ENCODE measurements at regions not wholly inside any gene's neighbourhood (a gene's known extent, or its start where the extent isn't known, plus 50 kb on each side); places are given as distances from the start of the nearest gene placed in this dataset.

DNA sequence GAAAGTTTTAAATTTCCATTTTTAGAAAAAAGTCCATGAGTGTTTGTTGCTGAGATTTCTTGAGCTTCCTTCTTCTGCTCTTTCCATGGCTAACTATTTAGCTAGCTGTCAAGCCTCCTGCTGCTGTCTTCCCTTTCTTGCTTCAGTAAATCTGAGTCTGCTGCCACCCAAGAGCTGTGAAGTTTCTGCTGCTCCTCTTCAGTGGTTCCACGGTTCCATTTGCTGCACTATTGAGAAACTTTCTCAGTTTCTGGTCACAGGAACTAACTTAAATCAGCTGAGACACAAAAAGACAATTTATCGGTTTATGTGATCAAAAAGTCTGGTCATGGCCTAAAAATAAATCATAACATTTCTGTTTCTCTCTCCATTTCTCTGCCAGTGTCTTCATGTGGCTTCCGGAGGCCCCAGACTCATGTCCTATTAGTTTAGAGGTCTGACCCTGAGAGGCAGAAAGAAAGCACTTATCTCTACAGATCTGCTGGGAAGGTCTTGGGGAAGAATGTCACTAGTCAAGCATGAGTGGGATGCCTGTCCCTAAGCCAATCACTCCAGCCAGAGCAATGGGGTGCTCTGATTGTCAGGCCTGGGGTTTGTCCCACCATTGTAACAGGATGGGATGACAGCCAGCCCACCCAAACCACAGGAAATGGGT lies 73.0 kb upstream of the ARL4C start:
- TF ChIP-seq, protein P1, sequence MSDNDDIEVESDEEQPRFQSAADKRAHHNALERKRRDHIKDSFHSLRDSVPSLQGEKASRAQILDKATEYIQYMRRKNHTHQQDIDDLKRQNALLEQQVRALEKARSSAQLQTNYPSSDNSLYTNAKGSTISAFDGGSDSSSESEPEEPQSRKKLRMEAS (IDR thresholded peaks at IDR 0.05), result no peak
- TF ChIP-seq FOXM1 (IDR thresholded peaks at IDR 0.05; ENCODE audit: borderline replicate concordance, low read depth) (no peak), TEAD4 (IDR thresholded peaks at IDR 0.05) (no peak), EP300 (IDR thresholded peaks at IDR 0.05; ENCODE audit: borderline replicate concordance) (no peak), ZBTB7A (IDR thresholded peaks at IDR 0.05; ENCODE audit: low read depth) (no peak), YY1 (IDR thresholded peaks at IDR 0.05; ENCODE audit: low read depth) (no peak), EGR1 (IDR thresholded peaks at IDR 0.05) (no peak), CREB1 (IDR thresholded peaks at IDR 0.05; ENCODE audit: low read depth) (no peak), NFIC (IDR thresholded peaks at IDR 0.05) (no peak), CEBPB (IDR thresholded peaks at IDR 0.05) (no peak), RAD21 (IDR thresholded peaks at IDR 0.05; ENCODE audit: low read depth) (no peak), TAF1 (IDR thresholded peaks at IDR 0.05; ENCODE audit: low read depth) (no peak), TCF12 (IDR thresholded peaks at IDR 0.05; ENCODE audit: low read depth) (no peak)
- TF ChIP-seq, protein P2, sequence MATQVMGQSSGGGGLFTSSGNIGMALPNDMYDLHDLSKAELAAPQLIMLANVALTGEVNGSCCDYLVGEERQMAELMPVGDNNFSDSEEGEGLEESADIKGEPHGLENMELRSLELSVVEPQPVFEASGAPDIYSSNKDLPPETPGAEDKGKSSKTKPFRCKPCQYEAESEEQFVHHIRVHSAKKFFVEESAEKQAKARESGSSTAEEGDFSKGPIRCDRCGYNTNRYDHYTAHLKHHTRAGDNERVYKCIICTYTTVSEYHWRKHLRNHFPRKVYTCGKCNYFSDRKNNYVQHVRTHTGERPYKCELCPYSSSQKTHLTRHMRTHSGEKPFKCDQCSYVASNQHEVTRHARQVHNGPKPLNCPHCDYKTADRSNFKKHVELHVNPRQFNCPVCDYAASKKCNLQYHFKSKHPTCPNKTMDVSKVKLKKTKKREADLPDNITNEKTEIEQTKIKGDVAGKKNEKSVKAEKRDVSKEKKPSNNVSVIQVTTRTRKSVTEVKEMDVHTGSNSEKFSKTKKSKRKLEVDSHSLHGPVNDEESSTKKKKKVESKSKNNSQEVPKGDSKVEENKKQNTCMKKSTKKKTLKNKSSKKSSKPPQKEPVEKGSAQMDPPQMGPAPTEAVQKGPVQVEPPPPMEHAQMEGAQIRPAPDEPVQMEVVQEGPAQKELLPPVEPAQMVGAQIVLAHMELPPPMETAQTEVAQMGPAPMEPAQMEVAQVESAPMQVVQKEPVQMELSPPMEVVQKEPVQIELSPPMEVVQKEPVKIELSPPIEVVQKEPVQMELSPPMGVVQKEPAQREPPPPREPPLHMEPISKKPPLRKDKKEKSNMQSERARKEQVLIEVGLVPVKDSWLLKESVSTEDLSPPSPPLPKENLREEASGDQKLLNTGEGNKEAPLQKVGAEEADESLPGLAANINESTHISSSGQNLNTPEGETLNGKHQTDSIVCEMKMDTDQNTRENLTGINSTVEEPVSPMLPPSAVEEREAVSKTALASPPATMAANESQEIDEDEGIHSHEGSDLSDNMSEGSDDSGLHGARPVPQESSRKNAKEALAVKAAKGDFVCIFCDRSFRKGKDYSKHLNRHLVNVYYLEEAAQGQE (IDR thresholded peaks at IDR 0.05; ENCODE audit: low read depth), result no peak
- TF ChIP-seq, protein P3, sequence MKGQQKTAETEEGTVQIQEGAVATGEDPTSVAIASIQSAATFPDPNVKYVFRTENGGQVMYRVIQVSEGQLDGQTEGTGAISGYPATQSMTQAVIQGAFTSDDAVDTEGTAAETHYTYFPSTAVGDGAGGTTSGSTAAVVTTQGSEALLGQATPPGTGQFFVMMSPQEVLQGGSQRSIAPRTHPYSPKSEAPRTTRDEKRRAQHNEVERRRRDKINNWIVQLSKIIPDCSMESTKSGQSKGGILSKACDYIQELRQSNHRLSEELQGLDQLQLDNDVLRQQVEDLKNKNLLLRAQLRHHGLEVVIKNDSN (IDR thresholded peaks at IDR 0.05), result no peak

DNA sequence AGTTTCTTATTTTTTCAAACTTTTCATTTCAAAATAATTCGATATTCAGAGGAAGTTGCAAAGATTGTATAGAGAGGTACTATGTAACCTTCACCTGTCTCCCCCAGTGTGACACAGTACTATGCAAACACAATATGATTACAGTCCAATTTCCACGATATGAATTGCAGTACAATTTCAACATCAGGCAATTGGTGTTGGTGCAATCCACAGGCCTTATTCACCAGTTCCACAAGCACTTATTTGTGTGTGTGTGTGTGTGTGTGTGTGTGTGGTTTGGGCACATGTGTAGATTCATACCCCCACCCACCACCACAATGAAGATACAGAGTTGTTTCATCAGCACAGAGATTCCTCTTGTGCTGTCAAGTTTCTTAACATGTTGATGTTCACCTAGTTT lies 69.7 kb upstream of the ARL4C start:
- TF ChIP-seq, protein P3 (IDR thresholded peaks at IDR 0.05), result no peak
- no peak for TF ChIP-seq NFIC (IDR thresholded peaks at IDR 0.05)
- TF ChIP-seq TEAD4 (IDR thresholded peaks at IDR 0.05), result no peak
- TF ChIP-seq CREB1 (IDR thresholded peaks at IDR 0.05; ENCODE audit: low read depth), result no peak
- TF ChIP-seq EP300 (IDR thresholded peaks at IDR 0.05; ENCODE audit: borderline replicate concordance), result no peak
- TF ChIP-seq YY1 (IDR thresholded peaks at IDR 0.05; ENCODE audit: low read depth), result no peak
- no peak for TF ChIP-seq TAF1 (IDR thresholded peaks at IDR 0.05; ENCODE audit: low read depth)
- TF ChIP-seq CEBPB (IDR thresholded peaks at IDR 0.05), result no peak
- TF ChIP-seq, protein P1 (IDR thresholded peaks at IDR 0.05), result no peak
- TF ChIP-seq RAD21 (IDR thresholded peaks at IDR 0.05; ENCODE audit: low read depth), result no peak
- TF ChIP-seq ZBTB7A (IDR thresholded peaks at IDR 0.05; ENCODE audit: low read depth), result no peak
- TF ChIP-seq, protein P2 (IDR thresholded peaks at IDR 0.05; ENCODE audit: low read depth), result no peak
- TF ChIP-seq FOXM1 (IDR thresholded peaks at IDR 0.05; ENCODE audit: borderline replicate concordance, low read depth), result no peak
- no peak for TF ChIP-seq EGR1 (IDR thresholded peaks at IDR 0.05)
- TF ChIP-seq TCF12 (IDR thresholded peaks at IDR 0.05; ENCODE audit: low read depth), result no peak

DNA sequence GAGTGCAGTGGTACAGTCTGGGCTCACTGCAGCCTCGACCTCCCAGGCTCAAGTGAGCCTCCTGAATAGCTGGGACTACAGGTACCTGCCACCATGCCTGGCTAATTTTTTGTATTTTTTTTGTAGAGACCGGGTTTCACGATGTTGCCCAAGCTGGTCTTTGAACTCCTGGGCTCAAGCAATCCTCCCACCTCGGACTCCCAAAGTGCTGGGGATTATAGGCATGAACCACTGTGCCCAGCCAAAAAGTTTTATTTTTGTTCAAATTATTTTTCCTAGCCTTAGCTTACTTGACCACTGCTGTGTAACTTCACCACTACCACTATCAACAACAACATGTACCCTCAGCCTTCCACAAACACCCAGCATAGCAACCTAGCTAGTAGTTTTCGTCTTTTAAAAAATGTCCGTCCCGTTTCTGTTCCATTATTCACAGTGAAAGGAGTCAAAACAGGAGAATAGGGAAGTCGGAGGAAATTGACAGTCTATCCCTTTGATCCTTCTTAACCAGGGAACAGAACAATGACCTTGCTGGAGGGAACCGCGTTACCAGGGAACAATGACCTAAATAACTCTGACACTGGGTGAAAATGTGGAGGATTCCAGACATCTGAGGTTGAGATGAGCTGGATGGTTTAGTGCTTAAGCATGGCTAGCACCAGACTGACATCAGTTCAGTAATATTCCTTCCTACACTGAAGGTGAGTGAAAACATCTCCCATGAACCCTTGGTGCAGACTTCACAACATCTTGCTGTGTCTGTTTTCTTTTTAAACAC lies 69.2 kb upstream of the ARL4C start:
- TF ChIP-seq ZBTB7A (IDR thresholded peaks at IDR 0.05; ENCODE audit: low read depth) (no peak), CEBPB (IDR thresholded peaks at IDR 0.05) (no peak), FOXM1 (IDR thresholded peaks at IDR 0.05; ENCODE audit: borderline replicate concordance, low read depth) (no peak), CREB1 (IDR thresholded peaks at IDR 0.05; ENCODE audit: low read depth) (no peak), TCF12 (IDR thresholded peaks at IDR 0.05; ENCODE audit: low read depth) (no peak), RAD21 (IDR thresholded peaks at IDR 0.05; ENCODE audit: low read depth) (no peak)
- TF ChIP-seq, protein P2 (IDR thresholded peaks at IDR 0.05; ENCODE audit: low read depth), result no peak
- TF ChIP-seq, protein P3 (IDR thresholded peaks at IDR 0.05), result no peak
